NT2/D1 (cell line): ENCODE measurements at regions not wholly inside any gene's neighbourhood (a gene's known extent, or its start where the extent isn't known, plus 50 kb on each side); places are given as distances from the start of the nearest gene placed in this dataset.

Experiments used
- YY1 ChIP-seq: IDR thresholded peaks from 2 replicates; pipeline ENCODE4 v1.6.1; 2011; ENCODE audit not compliant: insufficient read length, insufficient read depth
- ZNF274 ChIP-seq: IDR thresholded peaks from 2 replicates; pipeline ENCODE4 v1.6.1; 2011; ENCODE audit warnings: mild to moderate bottlenecking, low read depth, low read length

DNA sequence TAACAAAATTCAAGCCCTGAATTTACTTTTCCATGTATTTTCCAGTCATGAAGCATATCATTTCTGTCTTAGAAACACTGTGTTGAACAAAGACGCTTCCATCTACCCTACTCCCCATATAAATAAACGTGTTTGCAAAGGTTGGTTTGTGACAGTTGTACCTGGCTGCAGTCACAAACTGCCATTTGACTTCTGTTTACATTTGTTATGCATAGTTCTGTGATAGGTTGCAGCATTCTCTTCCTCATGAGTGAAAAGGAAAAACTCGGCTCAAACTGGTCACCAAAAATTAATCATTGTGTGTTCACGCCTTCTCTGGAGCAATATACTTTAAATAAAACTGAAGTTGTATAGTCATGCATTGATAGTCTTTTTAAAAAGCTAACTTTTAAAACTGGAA, 69.3 kb upstream of the MOCS2 start:
- no peak for TF ChIP-seq ZNF274
- TF ChIP-seq YY1, result no peak
